Mucosa of descending colon (tissue), 3 donors: ENCODE measurements at regions not wholly inside any gene's neighbourhood (a gene's known extent, or its start where the extent isn't known, plus 50 kb on each side); places are given as distances from the start of the nearest gene placed in this dataset.
A peak's percentile ranks its signal among the peaks of the same experiment; 100 is the strongest.

Experiments
- ATAC-seq: fragments of 200-7000 bp; cut with Tn5 transposase; one replicate; pipeline ENCODE4 v1.9.1; 2020; ENCODE audit warnings: mild to moderate bottlenecking, moderate library complexity
- DNase-seq, 3 donors: peaks; one replicate each; pipeline ENCODE4 v3.0.0-alpha.2; 2020
- H3K36me3 ChIP-seq: fragments of 200-600 bp; one replicate; pipeline ENCODE4 v1.8.0; 2021; ENCODE audit warnings: low read depth, mild to moderate bottlenecking
- H3K4me1 ChIP-seq: fragments of 200-600 bp; one replicate; pipeline ENCODE4 v1.8.0; 2021; ENCODE audit warnings: low read depth, mild to moderate bottlenecking
- H3K4me3 ChIP-seq: fragments of 200-600 bp; one replicate; pipeline ENCODE4 v1.8.0; 2021; ENCODE audit warnings: mild to moderate bottlenecking
- H3K9me3 ChIP-seq: fragments of 200-600 bp; one replicate; pipeline ENCODE4 v1.8.0; 2021; ENCODE audit warnings: mild to moderate bottlenecking
- CTCF ChIP-seq: fragments of 200-600 bp; IDR thresholded peaks from one replicate; pipeline ENCODE4 v1.8.0; 2022; ENCODE audit warnings: antibody characterized with exemption, mild to moderate bottlenecking
- intact Hi-C, 2 donors: fragments of 100-400 bp; cut with DNase I in 1 of 2; cut with micrococcal nuclease in 1 of 2; formaldehyde crosslinking; loops; one replicate each; pipeline versions ENCODE4 v1.11.0 to v1.11.1; 2022; cut with DNase I, micrococcal nuclease
- donor health status: DM: no; HTN: no; CAD: no; lungs with moderate emphysema.
- donor health status: DM: no; HTN: no; CAD: no.
- donor health status: DM: no; HTN: yes; CAD: no.

GRCh38 chrX:128717635-128718578, 665.7 kb upstream of the ACTRT1 start:
- H3K9me3 ChIP-seq, result no peaks in the 10 kb centered on the region
- intact Hi-C loops, result no loop called here
- no peaks in the 10 kb centered on the region for H3K4me1 ChIP-seq
- no peak for TF ChIP-seq CTCF
- DNase-seq (peak in 1 of 3 donors; percentile 2), ATAC-seq (peak; percentile 61)
- H3K36me3 ChIP-seq, result no peaks in the 10 kb centered on the region
- no peak overlapping the region for H3K4me3 ChIP-seq

- H3K4me3 ChIP-seq, result no peak overlapping the region
- no peak for DNase-seq
These were observed 662.2 kb upstream of the ACTRT1 start for GRCh38 chrX:128714425-128714824.

GRCh38 chrX:128699716-128700285, 647.6 kb upstream of the ACTRT1 start:
- Histone ChIP-seq H3K4me1 (no peaks in the 10 kb centered on the region), H3K4me3 (no peak overlapping the region), H3K36me3 (no peaks in the 10 kb centered on the region), H3K9me3 (no peaks in the 10 kb centered on the region)
- no peak for ATAC-seq
- TF ChIP-seq CTCF, result no peak
- intact Hi-C loops, result no loop called here
- no peak for DNase-seq

More at GRCh38 chrX:128714425-128714824, 662.2 kb upstream of the ACTRT1 start:
- H3K9me3 ChIP-seq, result no peaks in the 10 kb centered on the region
- no peak for TF ChIP-seq CTCF
- H3K4me1 ChIP-seq, result no peaks in the 10 kb centered on the region
- no peaks in the 10 kb centered on the region for H3K36me3 ChIP-seq
- no peak for ATAC-seq
- intact Hi-C loops, result no loop called here

- no peaks in the 10 kb centered on the region for H3K9me3 ChIP-seq
- ATAC-seq (no peak), DNase-seq (no peak)
- intact Hi-C loops, result no loop called here
- no peak overlapping the region for H3K4me3 ChIP-seq
- H3K36me3 ChIP-seq, result no peaks in the 10 kb centered on the region
- TF ChIP-seq CTCF, result no peak
- H3K4me1 ChIP-seq, result no peaks in the 10 kb centered on the region
These were observed 646.5 kb upstream of the ACTRT1 start for GRCh38 chrX:128698573-128699181.

GRCh38 chrX:128691872-128692271, 639.7 kb upstream of the ACTRT1 start:
- Histone ChIP-seq H3K36me3 (no peaks in the 10 kb centered on the region), H3K4me3 (no peak overlapping the region), H3K9me3 (no peaks in the 10 kb centered on the region), H3K4me1 (no peaks in the 10 kb centered on the region)
- DNase-seq, result no peak
- intact Hi-C loops, result no loop called here
- no peak for TF ChIP-seq CTCF
- ATAC-seq, result peak; percentile 89
